Hematopoietic multipotent progenitor cell treated with erythropoietin and hydrocortisone succinate and interleukin-3 and kit ligand, for 4 days (in vitro differentiated cells): ENCODE measurements at regions not wholly inside any gene's neighbourhood (a gene's known extent, or its start where the extent isn't known, plus 50 kb on each side); places are given as distances from the start of the nearest gene placed in this dataset.

Experiments used
- DNase-seq: peaks from one replicate; pipeline ENCODE4 v3.0.0-alpha.2; 2015

DNA sequence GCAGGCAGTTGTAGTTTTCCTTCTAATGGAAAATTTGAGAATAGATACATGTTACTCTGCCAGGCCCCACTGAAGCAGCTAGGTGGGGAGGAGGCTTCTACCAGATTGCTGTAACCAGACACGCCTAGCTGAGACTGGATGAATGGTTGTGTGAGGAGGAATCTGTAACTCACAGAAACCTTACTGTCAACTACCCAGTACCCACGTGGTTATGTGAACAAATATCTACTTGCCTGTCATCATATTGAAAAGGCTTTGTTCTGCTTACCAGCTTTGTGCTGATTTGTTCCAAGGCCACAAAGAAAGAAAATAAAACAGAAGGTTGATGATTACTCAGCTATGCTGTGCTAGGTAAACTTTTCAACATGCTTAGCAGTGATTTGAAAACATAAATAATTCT lies 167.2 kb downstream of the CAPZA3 start:
- DNase-seq: no peak

DNA sequence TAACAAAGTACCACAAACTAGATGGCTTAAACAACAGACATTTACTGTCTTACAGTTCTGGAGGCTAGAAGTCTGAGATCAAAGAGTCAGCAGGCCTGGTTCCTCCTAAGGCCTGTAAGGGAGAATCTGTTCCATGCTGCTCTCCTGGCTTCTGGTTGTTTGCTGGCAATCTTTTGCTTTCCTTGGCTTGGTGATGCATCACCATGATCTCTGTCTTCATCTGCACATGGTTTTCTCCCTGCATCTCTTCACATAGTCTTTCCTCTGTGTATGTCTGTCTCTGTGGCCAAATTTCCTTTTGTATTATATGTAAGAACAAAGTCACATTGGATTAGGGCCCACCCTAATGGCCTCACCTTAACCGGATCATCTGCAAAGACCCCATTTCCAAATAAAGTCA lies 168.5 kb downstream of the CAPZA3 start:
- no peak for DNase-seq

DNA sequence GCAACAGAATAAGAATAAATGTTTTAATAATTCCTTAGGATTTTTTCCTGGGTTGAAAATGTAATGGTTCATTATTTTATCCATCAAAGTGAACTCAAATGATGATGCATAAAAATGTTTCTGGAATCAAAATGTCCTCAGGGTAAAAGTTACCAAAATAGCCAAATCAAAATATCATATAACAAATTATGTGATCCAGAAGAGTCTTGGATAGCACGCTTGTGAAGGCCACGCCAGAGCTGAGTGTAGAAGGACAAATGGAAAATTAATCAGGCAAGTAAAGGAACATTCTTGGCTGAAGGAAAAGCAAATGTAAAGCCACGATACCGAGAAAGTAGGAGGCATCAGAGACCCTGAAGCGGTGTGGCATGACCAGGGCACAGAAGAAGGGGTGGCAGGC lies 169.2 kb downstream of the CAPZA3 start:
- no peak for DNase-seq

DNA sequence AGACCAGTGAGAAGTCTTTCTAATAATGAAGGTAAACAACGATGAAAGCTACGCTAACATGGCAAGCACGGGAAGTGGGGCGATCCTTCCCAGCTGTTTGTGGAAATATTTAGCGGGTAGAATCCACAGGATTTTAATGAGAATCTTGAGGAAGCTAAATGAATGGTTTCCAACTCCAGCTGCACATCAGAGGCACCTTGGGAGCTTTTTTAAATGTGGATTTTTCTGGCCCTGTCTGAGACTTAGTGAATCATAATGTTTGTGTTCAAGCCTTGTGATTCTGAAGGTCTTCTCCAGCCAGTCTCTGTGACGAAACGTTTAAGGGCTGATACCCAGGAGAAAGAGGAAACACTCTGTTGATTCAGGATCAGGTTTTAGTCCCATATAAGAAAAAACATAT lies 169.8 kb downstream of the CAPZA3 start:
- no peak for DNase-seq

DNA sequence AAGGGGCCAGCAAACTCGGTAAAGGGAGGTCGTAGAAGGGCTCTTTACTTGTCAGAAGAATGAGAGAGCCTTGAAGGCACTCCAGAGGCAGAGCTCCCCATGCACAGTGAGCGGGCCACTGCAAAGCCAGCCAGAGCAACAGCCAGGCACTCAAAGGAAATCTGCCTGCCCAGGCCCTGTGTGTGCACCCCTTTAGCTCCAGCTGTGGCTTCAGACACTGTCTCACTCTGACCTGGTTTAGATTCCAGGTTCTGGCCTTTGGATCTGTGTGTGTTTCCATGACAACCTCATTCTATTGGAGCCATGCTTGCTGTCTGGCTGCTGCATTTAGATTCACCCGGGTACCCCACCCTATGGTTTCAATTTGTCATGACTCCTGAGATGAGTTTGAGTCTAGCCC lies 170.3 kb downstream of the CAPZA3 start:
- no peak for DNase-seq

DNA sequence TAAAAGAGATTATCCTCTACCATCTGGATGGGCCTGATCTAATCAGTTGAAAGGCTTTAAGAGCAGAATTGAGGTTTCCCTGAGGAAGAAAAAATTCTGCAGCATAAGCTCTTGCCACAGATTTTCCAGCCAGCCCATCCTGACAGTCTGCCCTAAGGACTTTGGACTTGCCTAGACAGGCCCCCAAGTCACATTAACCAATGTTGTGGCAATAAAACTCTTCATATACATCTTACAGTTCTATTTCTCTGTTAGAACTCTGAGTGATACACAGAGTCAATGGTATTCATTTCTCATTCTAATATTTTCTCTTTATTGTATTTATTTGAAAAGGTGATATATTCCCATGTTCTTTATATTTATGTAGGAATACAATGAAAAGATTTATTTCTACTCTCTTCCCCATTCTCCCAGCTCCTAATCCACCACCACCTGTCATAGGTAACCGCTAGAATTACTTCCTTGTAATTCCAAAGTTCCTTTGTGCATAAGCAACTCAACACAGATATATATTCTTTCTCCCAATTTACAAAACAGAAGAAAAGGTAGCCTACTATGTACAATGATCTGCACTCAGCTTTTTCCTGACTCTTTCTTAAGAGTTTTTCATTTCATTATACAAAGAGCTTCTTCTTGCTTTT lies 182.1 kb downstream of the CAPZA3 start:
- no peak for DNase-seq

DNA sequence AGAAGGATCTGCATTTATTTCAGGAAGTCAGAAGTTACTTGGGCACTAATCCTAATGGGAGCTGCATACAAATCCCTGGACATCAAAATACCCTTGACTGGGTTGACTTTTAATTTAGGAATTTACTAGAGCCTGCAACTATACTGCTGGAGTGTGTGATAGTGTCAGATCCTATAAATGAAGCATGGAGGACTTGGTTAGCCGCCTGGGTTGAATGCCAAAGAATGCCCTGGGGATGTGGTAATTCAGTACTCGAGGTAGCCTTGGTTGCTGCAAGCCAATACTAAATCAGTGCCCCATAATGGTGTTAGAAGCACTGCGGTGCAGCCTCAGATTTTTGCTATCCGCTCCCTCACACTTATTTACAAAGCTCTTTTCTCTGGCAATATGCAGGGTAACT lies 184.9 kb downstream of the CAPZA3 start:
- no peak for DNase-seq

DNA sequence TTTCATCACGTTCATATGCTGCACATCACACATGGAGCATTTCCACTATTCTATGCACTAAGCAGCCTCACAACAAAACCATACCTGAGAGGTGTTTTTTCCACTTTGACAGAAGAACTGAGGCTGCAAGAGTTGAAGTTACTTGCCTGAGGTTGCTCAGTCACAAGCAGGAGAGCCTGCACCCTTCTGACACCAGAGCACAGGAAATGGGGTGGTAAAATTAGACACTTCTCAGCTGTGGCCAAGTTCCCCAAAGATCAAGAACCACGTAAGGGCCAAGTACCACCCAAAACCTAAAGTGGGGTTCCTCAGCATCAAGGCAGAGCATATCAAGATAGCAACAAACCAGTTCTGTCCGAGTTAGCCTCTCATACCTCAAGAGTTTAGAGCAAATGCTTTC lies 185.8 kb downstream of the CAPZA3 start:
- peak; percentile 8 for DNase-seq

DNA sequence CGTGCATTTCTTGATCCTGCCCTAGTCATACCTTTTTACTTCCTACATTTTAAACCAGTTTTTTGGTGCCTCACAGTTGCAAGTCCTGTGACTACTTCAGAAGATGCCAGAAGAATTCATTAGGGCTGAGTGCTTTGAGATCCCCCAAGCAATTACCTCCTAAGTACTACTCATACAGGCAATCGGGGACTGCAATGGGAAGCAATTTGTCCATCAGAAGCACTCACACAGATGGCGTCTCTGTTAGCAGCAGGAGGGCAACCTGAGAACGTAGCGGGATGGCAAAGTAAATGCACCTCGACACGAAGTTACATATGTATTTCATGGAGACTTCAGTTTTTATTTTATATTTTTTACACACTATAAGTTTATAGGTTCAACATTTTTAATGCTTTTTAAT lies 188.3 kb downstream of the CAPZA3 start:
- no peak for DNase-seq

DNA sequence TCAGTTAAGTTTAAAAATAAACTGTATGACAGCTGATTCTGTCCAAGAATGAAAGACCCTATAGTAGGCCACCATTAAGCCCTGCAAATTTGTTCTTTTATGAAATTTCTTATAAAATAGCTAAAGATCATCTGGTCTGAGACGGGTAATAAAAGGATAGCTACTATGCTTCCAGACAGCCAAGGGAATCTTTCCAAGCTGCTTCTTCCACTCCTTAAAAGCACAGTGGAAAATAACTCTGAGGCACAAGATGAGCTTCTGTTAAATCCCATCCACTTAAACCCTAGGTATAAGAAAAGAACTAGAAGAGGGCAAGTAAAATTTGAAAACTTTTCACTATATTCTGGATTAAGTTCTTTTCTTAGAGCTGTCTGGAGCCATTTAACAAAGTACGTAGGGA lies 194.3 kb downstream of the CAPZA3 start:
- no peak for DNase-seq

DNA sequence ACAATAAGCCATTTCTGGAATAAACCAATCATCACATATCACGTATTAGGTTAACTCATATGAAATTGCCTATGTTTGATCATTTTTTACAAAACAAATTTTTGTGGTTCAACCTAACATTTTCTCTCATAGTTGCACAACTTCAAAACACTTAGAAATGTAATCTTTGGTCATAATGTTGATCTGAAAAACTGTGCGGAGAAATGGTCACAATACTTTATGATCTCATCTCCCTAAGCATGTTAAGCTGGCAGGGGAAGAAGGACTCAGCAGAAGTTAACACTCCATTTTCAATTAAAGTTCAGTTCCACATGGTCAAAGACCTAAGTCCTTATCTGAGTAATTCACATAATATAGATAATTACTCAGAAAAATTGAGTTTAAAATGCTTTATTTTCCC lies 194.8 kb downstream of the CAPZA3 start:
- DNase-seq: no peak

DNA sequence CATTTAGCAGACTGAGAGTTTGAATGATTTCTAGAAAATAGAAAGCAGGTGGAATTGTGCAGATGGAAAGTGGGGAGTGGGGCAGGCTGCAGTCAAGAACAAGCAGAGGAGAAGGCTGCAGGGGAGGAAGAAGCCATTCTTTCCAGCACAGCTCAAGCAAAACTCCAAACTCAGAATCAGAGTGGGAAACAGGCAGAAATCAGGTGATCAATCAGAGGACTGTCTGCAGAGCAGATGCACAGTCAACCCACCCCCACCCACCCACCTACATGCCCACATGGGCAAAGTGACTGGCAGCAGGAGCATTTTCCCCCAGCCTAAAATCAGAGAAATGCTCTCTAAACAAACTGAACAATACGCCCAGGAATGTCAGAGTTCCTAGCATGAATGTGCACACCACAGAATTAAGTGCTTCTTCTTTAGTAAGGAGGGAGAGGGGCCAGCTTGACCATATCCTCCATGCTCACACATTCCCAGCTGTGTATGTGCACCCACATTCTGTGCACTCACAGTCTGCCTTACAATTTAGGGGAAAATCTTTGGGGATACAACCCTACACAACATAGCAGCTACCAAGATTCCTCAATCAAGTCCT lies 194.1 kb upstream of the PLEKHA5 start:
- DNase-seq: no peak

DNA sequence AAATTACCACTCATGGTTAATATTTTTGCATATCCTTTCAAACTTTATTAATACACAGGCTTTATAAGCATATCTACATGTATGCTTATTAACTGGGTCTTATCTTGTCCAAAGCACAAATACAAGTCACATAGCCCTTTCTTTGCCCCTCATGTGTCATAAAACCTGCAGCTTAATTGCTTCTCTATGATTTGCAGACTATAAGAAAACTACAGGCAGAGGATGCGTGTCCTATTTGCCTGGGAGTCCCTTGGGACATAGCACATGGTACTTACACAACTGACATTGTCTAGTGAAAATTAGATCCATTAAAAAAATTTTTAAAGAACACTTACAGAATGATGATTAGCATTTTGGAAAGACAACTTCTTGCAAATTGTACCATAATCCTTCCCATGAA lies 190.5 kb upstream of the PLEKHA5 start:
- DNase-seq: no peak

DNA sequence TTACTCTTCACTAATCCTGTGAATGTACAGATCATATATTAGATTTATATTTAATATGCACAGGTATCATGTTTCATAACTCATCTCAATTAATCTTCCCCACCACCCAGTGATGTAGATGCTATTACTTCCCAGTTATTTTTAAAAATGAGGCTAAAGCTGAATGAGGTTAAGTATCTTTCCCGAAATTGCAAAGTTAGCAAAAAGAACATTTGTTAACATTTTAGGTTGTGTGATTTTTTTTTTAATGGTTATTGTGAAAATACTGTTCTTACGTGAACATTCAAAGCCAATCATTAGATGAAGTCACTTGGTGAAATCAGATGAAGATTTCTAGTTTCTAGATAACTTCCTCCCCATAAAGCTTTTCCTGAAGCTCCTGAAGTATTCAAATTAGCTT lies 186.9 kb upstream of the PLEKHA5 start:
- DNase-seq: no peak

DNA sequence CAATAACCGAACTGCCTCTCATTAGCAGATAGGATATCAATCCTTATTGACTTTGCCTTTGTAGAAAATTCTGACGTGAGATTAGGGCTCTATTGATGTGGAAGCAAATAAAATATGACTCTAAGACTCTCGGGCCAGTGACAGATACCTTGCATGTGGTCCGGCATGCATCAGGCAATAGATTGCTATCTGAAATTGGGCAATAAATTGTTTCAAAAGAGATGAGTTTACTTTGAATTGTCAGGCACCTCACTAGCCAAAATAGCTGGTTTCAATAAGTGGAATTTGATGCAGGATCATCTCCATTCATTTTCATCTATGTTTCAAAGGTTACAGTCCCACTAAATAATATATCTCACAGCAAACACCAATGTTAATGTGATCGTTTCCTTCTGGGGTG lies 186.3 kb upstream of the PLEKHA5 start:
- peak; percentile 7 for DNase-seq

DNA sequence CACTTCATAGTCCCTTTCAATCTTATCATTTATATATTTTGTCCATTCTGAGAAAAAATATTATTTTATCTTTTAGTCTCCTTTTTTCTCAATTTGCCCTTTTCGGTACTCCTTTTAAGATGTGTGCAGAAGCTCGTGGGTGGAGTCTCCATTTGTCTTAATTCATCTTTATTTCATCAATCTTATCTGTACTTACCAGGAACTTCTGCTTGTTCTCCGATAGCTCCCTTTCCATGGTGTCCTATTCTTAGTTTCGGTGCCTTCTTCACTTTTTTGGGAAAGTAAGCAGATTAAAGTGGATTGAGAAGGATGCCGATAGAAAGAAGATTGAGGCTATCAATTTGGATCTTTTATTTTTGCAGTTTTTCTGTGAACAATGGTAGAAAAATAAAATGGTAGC lies 183.4 kb upstream of the PLEKHA5 start:
- DNase-seq: no peak

DNA sequence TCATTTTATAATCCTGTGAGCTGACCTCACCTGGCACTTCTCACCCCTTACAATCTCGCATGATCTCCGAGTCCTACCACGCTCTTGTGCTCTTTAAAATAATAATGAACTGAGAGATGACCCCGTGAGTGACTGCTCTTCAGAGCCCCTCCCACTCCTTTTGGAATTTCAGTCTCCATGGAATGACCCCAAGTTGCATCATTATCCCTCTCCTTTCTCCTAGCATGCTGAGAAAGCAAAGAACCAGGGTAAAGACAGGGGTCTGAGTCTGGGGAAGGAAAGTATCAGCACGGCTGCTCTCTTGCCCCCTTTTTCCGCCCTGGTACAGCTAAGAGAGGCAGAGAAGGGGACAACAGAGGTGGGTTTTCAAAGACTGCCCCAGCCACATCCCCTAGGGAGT lies 178.3 kb upstream of the PLEKHA5 start:
- no peak for DNase-seq

DNA sequence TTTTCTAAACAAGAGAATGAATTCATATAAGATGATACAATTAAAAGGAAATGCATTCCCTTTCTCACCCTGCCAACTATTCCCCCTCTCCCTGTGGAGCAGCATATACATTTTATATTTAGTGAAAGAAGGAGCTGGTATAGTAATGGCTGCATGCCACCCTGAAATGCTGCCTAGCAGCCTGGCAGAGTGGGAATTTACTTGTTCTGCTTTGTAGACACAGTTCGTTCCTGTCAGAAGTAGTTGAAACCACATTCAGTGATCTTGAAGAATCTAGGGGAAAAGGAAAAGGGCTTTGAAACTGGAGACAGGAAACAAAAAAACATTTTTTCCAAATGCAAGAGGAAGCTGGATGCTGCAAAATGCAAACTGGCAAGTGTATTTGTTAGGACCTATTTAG lies 176.0 kb upstream of the PLEKHA5 start:
- no peak for DNase-seq

DNA sequence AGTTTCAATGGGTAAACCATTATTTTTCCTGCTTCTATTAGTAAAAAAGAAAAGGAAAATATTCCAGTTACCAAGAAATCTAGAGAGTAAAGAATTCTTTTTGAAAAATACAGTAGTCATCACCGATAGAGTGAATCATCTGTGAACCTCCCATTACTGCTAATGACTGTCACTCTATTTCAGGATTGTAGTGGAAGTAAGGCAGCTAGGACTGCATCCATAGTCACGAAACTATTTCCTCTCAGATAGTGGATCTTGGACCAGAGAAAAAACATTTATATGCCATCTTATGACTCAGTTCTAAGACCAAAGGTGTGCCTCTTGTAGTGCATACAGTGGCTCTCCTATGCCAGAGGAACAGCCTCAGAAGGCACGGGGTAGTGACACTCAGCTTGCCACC lies 173.9 kb upstream of the PLEKHA5 start:
- no peak for DNase-seq

DNA sequence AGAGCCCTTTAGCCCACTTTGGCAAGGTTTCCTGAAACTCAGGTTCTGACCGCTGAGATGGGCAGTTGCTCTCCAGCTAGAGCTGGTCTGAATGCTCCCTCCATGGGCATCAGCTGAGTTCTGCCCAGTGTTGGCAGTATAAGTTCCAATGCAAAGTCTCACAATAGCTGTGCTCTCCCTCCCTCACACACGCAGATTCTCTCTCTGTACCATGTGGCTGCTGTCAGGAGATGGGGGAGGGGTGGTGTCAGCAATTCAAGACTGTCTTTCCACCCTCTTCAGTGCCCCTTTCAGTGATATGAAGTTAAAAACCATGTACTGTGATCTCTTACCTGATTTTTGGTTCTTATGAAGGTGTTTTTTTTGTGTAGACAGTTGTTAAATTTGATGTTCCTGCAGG lies 164.3 kb upstream of the PLEKHA5 start:
- no peak for DNase-seq

DNA sequence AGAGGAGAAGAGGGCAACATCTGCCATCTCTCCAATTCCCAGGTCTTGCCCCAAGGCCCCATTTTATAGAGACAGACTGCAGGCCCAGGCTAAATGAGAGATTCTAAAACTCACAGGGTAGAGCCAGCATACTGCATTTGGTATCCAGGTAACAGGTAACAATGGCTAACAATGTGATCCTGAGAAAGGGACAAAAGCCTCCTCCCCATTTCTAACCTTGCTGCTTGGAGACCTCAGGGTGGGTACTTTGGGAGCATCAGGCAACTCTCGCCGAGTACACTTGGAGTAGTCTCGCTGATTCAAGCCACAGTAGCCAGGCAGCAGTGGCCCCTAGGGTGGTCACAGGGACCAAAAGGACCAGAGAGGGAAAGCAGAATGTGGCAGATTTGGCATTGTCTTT lies 162.6 kb upstream of the PLEKHA5 start:
- no peak for DNase-seq

DNA sequence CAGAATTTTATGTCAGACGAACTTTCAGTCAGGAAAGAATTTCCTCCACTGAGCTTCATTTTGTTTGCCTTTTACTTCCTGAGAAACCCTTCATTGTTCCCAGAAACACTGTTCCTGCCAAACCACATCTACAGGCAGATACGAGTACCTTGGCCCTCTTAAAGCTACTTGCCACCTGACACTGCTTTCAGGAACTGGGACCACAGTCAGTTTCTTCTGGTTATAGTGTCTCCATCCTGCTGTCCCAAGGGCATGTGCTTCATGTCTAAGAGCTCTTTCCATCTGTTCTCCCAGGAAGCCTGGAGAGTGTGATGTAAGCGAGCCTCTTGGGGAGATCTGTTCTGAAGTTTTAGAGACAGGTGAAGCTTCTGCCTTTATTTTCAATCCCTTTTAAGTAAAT lies 161.7 kb upstream of the PLEKHA5 start:
- no peak for DNase-seq

DNA sequence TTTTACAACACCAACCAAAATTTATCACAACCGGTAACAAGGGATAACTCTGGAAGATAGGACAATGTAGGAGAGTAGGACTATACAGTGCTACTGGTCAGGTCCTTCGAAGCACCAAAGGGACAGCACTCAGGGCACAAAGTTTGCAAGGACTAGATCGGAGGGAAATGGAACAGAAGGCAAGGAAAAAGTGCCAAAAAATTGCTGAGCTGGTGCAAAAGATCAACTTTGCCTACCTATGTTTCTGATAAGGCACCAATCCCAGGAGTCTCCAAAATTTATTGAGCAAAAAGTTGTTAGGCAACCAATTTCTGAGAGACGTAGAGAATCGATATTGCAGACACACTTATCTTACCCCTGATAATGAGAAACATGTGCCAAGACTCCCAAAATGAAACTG lies 160.0 kb upstream of the PLEKHA5 start:
- DNase-seq: no peak

DNA sequence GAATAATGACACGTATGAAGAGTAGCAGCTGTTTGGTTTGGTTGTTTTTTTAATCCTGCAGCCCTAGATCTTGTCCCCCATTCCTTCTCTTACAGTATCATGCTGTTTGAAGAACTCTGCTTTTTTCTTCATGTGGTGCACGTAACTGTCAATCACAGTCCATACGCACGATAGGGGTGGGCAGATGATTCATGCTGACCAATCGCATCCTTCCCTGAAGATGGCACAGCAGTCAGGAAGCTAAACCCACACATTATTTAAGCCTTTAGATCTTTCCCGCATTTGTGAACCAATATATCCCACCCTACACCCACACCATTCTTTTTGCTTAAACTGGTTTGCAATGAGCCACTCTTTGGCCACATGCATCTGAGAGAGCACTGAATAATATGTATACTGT lies 158.9 kb upstream of the PLEKHA5 start:
- DNase-seq: no peak

DNA sequence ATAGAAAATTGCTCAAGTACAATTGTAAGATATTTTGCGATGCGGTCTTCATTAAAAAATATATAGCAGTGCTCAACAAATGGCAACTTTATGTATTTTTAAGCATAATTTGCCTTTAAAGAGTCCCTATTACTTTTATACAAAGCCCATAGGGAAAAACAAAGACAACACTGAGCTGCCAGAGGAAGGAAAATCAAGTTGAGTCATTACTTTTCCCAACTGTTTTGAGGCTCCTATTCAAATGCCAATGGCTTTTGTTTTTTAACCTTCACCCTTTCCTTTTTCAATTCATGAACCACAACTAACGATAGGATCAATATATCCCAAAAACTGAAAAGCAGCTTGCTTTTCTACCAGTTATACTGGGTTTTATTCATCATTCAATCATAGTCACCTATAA lies 157.6 kb upstream of the PLEKHA5 start:
- no peak for DNase-seq

DNA sequence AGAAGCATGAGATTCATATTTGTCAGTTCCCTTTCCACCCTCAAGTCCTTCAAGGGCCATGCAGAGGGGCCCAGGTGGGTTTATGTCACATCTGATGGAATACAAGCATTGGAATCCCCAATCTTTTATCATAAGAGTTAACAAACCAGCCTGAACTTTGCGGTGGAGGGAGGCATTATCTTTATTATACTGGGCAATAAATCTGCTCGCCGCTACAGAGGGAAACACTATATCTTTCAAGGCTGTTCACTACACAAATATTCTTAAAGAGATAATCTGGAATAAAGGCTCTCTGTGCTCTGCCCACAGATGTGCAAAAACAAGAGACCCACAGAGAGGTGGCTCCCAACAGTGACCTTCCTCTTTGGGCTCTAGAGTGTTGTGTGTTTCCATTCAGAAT lies 153.6 kb upstream of the PLEKHA5 start:
- no peak for DNase-seq
